GM06990 (cell line): ENCODE measurements at regions not wholly inside any gene's neighbourhood (a gene's known extent, or its start where the extent isn't known, plus 50 kb on each side); places are given as distances from the start of the nearest gene placed in this dataset.

Source experiments
- DNase-seq: peaks from one replicate; pipeline ENCODE4 v3.0.0-alpha.2; 2011; ENCODE audit not compliant: insufficient read length; ENCODE audit errors: extremely low read depth
- H3K27me3 ChIP-seq: replicated peaks from 2 replicates; pipeline ENCODE4 v1.6.0; 2011; ENCODE audit warnings: low read length; ENCODE audit not compliant: control insufficient read depth, insufficient read depth
- H3K36me3 ChIP-seq: 2 replicates; pipeline ENCODE4 v1.5.1; 2011; ENCODE audit warnings: low read length; ENCODE audit not compliant: control insufficient read depth, insufficient read depth
- H3K4me3 ChIP-seq: replicated peaks from 2 replicates; pipeline ENCODE4 v1.5.1; 2011; ENCODE audit warnings: low read depth, mild to moderate bottlenecking, control low read depth, low read length
- CTCF ChIP-seq: IDR thresholded peaks from 2 replicates; pipeline ENCODE4 v1.5.1; 2011; ENCODE audit warnings: low read length, control low read depth, mild to moderate bottlenecking, inconsistent platforms; ENCODE audit not compliant: insufficient read depth, poor library complexity, severe bottlenecking

GRCh38 chr11:15699978-15700377 lies 585.3 kb downstream of the INSC start:
- H3K36me3 ChIP-seq = no peaks in the 10 kb centered on the region
- no peak for TF ChIP-seq CTCF
- DNase-seq = no peak
- no peak overlapping the region for H3K4me3 ChIP-seq
- H3K27me3 ChIP-seq = no peaks in the 10 kb centered on the region

- no peak for TF ChIP-seq CTCF
- no peak for DNase-seq
- Histone ChIP-seq H3K36me3 (no peaks in the 10 kb centered on the region), H3K27me3 (no peaks in the 10 kb centered on the region), H3K4me3 (no peak overlapping the region)
Measured at GRCh38 chr11:15700456-15700855, 585.7 kb downstream of the INSC start.

GRCh38 chr11:15704064-15704463 lies 589.3 kb downstream of the INSC start:
- Histone ChIP-seq H3K27me3 (no peaks in the 10 kb centered on the region), H3K36me3 (no peaks in the 10 kb centered on the region), H3K4me3 (no peak overlapping the region)
- TF ChIP-seq CTCF = no peak
- DNase-seq = no peak

GRCh38 chr11:15704556-15704955 lies 589.8 kb downstream of the INSC start:
- no peak for TF ChIP-seq CTCF
- DNase-seq = no peak
- Histone ChIP-seq H3K36me3 (no peaks in the 10 kb centered on the region), H3K27me3 (no peaks in the 10 kb centered on the region), H3K4me3 (no peak overlapping the region)

- no peaks in the 10 kb centered on the region for H3K36me3 ChIP-seq
- no peaks in the 10 kb centered on the region for H3K27me3 ChIP-seq
- no peak for TF ChIP-seq CTCF
- DNase-seq = no peak
- no peak overlapping the region for H3K4me3 ChIP-seq
Measured at GRCh38 chr11:15705891-15706290, 591.2 kb downstream of the INSC start.

GRCh38 chr11:15707194-15707593 lies 592.5 kb downstream of the INSC start:
- Histone ChIP-seq H3K36me3 (no peaks in the 10 kb centered on the region), H3K27me3 (no peaks in the 10 kb centered on the region), H3K4me3 (no peak overlapping the region)
- TF ChIP-seq CTCF = no peak
- no peak for DNase-seq
